H4 (cell line): ENCODE measurements at regions not wholly inside any gene's neighbourhood (a gene's known extent, or its start where the extent isn't known, plus 50 kb on each side); places are given as distances from the start of the nearest gene placed in this dataset.
"Not testable (repeated sequence)": the region's sequence is repeated elsewhere in the genome, so short reads cannot be mapped to it uniquely, and the experiment has no call there.

Source experiments
- DNase-seq: peaks from one replicate; pipeline ENCODE4 v3.0.0-alpha.2; 2015; ENCODE audit warnings: low spot score

DNA sequence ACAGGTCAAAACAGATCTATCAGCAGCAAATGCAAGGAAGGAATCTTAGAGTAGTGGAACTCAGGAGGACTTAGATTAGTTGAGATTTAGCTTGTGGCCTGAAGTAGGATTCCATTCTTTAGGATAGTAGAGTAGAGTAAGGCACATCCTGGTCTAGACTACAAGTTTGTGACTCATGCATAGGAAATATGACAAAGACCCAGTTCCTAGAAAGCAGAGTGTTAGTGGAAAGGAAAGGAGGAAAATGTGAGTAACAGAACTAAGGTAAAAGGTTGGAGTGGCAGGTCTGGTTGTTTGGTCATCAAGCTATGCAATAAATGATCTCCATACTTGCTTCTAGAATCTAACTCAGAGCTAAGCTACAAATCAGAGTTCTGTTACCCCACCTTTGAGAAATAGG, 595.0 kb downstream of the ACTRT1 start:
- no peak for DNase-seq

DNA sequence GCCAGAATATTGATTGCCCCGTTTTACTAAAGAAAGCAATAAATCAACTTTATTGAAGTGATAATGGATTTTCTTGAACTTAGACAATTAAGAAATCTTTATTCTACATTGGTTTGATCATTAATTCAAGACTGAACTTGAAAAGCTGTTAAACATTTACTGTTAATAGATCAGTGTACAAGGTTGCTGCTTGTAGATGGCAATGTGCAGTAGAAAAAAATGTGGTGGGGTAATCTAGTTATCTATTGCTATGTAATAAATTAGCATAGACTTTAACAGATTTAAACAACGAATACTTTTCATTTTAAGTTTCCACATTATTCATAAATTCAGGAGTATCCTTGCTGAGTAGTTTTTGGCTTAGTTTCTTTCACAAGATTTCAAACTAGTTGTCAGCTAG, 612.5 kb downstream of the ACTRT1 start:
- DNase-seq, result no peak

DNA sequence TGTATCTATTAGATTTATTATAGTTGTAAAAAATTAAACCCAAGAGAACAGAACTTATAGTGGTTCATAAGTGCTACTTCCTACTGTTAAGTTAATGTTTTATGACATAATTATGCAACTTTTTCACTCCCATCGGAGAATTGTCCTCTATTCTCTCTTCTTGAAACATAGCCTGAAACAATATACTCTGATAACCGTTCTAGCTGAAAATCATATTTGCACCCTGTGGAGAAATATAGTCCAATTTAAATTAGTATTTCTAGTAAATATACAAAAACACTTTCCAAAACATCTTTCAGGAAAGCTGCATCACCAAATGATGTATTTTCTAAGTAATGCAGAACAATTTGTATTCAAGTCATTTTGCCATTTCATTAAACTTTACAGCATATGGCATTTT, 586.4 kb downstream of the PRR32 start:
- DNase-seq, result no peak

DNA sequence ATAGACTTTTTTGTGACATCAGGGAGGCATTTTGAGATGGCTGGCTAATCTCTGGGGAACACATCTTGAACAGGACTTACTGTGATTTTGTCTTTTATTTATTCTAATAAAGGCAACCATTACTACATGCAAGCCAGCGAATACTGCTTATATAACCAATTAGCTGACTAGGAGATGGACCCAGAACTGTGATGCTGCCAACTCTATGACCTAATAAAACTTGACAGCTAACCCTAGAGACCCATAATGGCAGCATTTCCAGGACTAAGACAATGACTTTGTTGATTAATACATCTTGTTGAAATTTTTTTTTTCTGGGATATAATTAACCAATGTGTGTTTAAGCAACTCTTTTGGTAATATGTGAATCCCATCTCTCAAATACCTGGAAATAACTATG, 584.6 kb downstream of the PRR32 start:
- DNase-seq, result no peak

DNA sequence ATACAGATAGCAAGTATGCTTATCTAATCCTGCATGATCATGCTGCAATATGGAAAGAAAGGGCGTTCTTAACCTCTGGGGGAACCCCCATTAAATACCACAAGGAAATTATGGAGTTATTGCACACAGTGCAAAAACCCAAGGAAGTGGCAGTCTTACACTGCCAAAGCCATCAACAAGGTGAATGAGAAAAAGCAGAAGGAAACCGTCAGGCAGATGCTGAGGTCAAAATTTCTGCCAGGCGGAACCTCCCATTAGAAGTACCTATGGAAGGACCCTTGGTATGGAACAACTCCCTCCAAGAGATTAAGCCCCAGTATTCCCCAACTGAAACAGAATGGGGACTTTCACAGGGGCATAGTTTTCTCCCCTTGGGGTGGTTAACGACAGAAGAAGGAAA, 580.7 kb downstream of the PRR32 start:
- DNase-seq, result not testable (repeated sequence)

DNA sequence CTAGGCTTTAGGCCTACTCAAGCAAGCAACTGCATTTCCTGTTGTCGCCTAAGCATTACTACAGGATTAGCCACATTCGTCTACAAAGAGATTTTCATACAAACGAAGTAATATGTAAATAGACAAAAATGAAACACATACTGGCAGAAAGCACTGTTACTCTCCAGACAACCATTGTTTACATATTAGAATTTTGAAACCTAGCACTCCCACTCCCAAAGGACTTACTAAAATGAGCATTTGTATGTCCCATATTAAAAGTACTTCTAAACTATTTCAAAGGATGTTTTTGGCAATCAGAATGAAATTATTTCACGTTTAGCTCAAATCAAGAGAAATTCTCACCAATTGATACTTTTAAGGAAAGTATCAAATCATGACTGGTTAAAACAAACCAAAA, 570.8 kb downstream of the PRR32 start:
- no peak for DNase-seq

DNA sequence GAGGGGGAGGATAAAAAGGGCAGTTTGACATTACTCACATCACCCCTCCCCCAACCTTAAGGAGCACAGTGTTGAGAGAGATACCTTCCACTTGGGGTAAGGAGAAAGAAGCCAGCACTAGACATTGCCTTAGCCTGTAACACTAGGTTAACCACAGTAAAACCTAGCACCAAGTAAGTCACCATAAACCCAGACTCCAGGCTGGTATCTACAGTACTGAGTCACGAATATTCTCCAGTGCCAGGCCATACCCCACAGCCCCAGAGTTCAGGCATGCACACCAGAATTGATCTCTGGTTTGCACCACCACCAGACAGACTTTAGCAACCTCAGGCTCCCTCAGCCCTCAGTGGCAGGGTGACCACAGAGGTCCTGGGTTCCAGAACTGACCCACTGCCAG, 570.4 kb downstream of the PRR32 start:
- no peak for DNase-seq
